SK-N-SH (cell line): ENCODE measurements at regions not wholly inside any gene's neighbourhood (a gene's known extent, or its start where the extent isn't known, plus 50 kb on each side); places are given as distances from the start of the nearest gene placed in this dataset.

Source experiments
- POLR2AphosphoS5 ChIP-seq: IDR thresholded peaks from 2 replicates; pipeline ENCODE4 v1.6.1; 2012; ENCODE audit warnings: low read depth, low read length
- TAF1 ChIP-seq: IDR thresholded peaks from 2 replicates; pipeline ENCODE4 v1.6.1; 2012; ENCODE audit warnings: low read depth, mild to moderate bottlenecking, low read length, moderate library complexity, borderline replicate concordance
- TF ChIP-seq, protein P1 (sequence below): IDR thresholded peaks from 2 replicates; pipeline ENCODE4 v1.4.0; 2012; ENCODE audit warnings: low read depth, borderline replicate concordance
- TF ChIP-seq, protein P2 (sequence below): fragments of 200-600 bp; sonication (generic); IDR thresholded peaks from 2 replicates; pipeline ENCODE4 v1.6.1; 2017; ENCODE audit warnings: antibody characterized with exemption, mild to moderate bottlenecking, moderate library complexity

DNA sequence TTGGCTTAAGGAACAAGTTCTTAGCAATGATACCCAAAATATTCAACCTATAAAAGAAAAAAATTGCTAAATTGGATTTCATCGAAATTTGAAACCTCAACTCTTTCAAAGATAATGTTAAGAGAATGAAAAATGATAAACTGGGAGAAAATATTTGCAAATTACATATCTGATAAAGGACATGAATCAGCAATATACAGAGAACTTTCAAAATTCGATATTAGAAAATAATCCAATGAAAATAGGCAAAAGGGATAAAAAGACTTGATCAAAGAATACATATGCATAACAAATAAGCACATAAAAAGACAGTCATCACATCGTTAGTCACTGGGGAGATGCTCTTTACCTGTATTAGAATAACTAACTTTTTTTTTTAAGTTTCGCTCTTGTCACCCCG lies 73.0 kb upstream of the NEO1 start:
- TF ChIP-seq POLR2AphosphoS5 (no peak), TAF1 (no peak)
- TF ChIP-seq, protein P1, sequence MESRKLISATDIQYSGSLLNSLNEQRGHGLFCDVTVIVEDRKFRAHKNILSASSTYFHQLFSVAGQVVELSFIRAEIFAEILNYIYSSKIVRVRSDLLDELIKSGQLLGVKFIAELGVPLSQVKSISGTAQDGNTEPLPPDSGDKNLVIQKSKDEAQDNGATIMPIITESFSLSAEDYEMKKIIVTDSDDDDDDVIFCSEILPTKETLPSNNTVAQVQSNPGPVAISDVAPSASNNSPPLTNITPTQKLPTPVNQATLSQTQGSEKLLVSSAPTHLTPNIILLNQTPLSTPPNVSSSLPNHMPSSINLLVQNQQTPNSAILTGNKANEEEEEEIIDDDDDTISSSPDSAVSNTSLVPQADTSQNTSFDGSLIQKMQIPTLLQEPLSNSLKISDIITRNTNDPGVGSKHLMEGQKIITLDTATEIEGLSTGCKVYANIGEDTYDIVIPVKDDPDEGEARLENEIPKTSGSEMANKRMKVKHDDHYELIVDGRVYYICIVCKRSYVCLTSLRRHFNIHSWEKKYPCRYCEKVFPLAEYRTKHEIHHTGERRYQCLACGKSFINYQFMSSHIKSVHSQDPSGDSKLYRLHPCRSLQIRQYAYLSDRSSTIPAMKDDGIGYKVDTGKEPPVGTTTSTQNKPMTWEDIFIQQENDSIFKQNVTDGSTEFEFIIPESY, result no peak
- TF ChIP-seq, protein P2, sequence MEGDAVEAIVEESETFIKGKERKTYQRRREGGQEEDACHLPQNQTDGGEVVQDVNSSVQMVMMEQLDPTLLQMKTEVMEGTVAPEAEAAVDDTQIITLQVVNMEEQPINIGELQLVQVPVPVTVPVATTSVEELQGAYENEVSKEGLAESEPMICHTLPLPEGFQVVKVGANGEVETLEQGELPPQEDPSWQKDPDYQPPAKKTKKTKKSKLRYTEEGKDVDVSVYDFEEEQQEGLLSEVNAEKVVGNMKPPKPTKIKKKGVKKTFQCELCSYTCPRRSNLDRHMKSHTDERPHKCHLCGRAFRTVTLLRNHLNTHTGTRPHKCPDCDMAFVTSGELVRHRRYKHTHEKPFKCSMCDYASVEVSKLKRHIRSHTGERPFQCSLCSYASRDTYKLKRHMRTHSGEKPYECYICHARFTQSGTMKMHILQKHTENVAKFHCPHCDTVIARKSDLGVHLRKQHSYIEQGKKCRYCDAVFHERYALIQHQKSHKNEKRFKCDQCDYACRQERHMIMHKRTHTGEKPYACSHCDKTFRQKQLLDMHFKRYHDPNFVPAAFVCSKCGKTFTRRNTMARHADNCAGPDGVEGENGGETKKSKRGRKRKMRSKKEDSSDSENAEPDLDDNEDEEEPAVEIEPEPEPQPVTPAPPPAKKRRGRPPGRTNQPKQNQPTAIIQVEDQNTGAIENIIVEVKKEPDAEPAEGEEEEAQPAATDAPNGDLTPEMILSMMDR, result no peak
